Fibroblast of pulmonary artery (primary cell): ENCODE measurements at regions not wholly inside any gene's neighbourhood (a gene's known extent, or its start where the extent isn't known, plus 50 kb on each side); places are given as distances from the start of the nearest gene placed in this dataset.

ENCODE experiments used
- DNase-seq: peaks from one replicate; pipeline ENCODE4 v3.0.0-alpha.2; 2010; ENCODE audit warnings: low read depth
- H3K4me3 ChIP-seq: replicated peaks from 2 replicates; pipeline ENCODE4 v1.5.1; 2011; ENCODE audit warnings: low read depth, mild to moderate bottlenecking, control low read depth, low read length, moderate library complexity
- CTCF ChIP-seq: IDR thresholded peaks from 2 replicates; pipeline ENCODE4 v1.5.1; 2011; ENCODE audit warnings: mild to moderate bottlenecking, control low read depth, low read length, inconsistent platforms; ENCODE audit errors: missing control alignments

GRCh38 chr7:8893775-8894174 is 460.4 kb downstream of the NXPH1 start:
- H3K4me3 ChIP-seq, result no peak overlapping the region
- DNase-seq, result no peak
- no peak for TF ChIP-seq CTCF

GRCh38 chr7:8906396-8907075 is 473.1 kb downstream of the NXPH1 start:
- H3K4me3 ChIP-seq, result no peak overlapping the region
- no peak for DNase-seq
- no peak for TF ChIP-seq CTCF

- H3K4me3 ChIP-seq, result no peak overlapping the region
- TF ChIP-seq CTCF, result no peak
- DNase-seq, result no peak
Measured at GRCh38 chr7:8908889-8909288, 475.5 kb downstream of the NXPH1 start.

- no peak for TF ChIP-seq CTCF
Measured at GRCh38 chr7:8913682-8914081, 480.3 kb downstream of the NXPH1 start.

GRCh38 chr7:8921807-8922206 is 488.4 kb downstream of the NXPH1 start:
- no peak for TF ChIP-seq CTCF
- no peak for DNase-seq
- no peak overlapping the region for H3K4me3 ChIP-seq

More at GRCh38 chr7:8913682-8914081, 480.3 kb downstream of the NXPH1 start:
- no peak overlapping the region for H3K4me3 ChIP-seq
- DNase-seq, result no peak

- no peak overlapping the region for H3K4me3 ChIP-seq
- no peak for TF ChIP-seq CTCF
- no peak for DNase-seq
Measured at GRCh38 chr7:8922726-8923125, 489.3 kb downstream of the NXPH1 start.

- H3K4me3 ChIP-seq, result no peak overlapping the region
- DNase-seq, result no peak
- TF ChIP-seq CTCF, result no peak
Measured at GRCh38 chr7:8923164-8923806, 489.9 kb downstream of the NXPH1 start.
